ENCODE measurements at regions not wholly inside any gene's neighbourhood (a gene's known extent, or its start where the extent isn't known, plus 50 kb on each side); places are given as distances from the start of the nearest gene placed in this dataset.

GRCh38 chr4:66035701-66036100 is 365.4 kb upstream of the EPHA5 start:
- ChIA-PET CTCF (ENCODE audit: unreplicated experiment) (no interaction called here), POLR2A (interaction anchor here (0.5 kb wide), 1 partner anchor 1242 kb away, joined by 3 read pairs; no protein-coding TSS in a partner anchor)
- Histone ChIP-seq H3K9me2 (ENCODE audit: insufficient read depth, low read length) (no peaks in the 10 kb centered on the region), H3K4me1 (ENCODE audit: insufficient read depth, low read length, poor library complexity, severe bottlenecking) (no peaks in the 10 kb centered on the region), H3K4me2 (ENCODE audit: low read length) (no peak overlapping the region), H3K9me3 (ENCODE audit: low read length) (no peaks in the 10 kb centered on the region), H3K27ac (ENCODE audit: low read depth, low read length, poor library complexity, severe bottlenecking) (no peak overlapping the region), H3K36me3 (ENCODE audit: insufficient read depth, low read length) (no peaks in the 10 kb centered on the region), H3K4me3 (ENCODE audit: low read depth, low read length, poor library complexity, severe bottlenecking) (no peak overlapping the region), H2AFZ (ENCODE audit: low read length) (no peak overlapping the region), H4K20me1 (ENCODE audit: insufficient read depth, low read length) (no peaks in the 10 kb centered on the region), H3K79me2 (ENCODE audit: insufficient read depth, low read depth, low read length) (no peaks in the 10 kb centered on the region)
- no peak for DNase-seq (ENCODE audit: low spot score)
- no peak for TF ChIP-seq EZH2phosphoT487 (IDR thresholded peaks at IDR 0.05; ENCODE audit: borderline replicate concordance, low read depth, low read length)
- no peak for TF ChIP-seq CTCF (conservative IDR thresholded peaks at IDR 0.05; ENCODE audit: low read length)
- intact Hi-C loops (cut with micrococcal nuclease; ENCODE audit: unreplicated experiment): no loop called here
- BruUV-seq (replicated peaks): no TSS peak

- no peak overlapping the region for H3K27ac ChIP-seq (ENCODE audit: low read depth, low read length, poor library complexity, severe bottlenecking)
- POLR2A ChIA-PET: interaction anchor here (0.7 kb wide), 1 partner anchor 15 kb away, joined by 3 read pairs; no protein-coding TSS in a partner anchor
- no peaks in the 10 kb centered on the region for H3K4me1 ChIP-seq (ENCODE audit: insufficient read depth, low read length, poor library complexity, severe bottlenecking)
- no peaks in the 10 kb centered on the region for H3K36me3 ChIP-seq (ENCODE audit: insufficient read depth, low read length)
- H3K9me3 ChIP-seq (ENCODE audit: low read length): no peaks in the 10 kb centered on the region
- no peak for DNase-seq (ENCODE audit: low spot score)
- intact Hi-C loops (cut with micrococcal nuclease; ENCODE audit: unreplicated experiment): no loop called here
- H3K4me3 ChIP-seq (ENCODE audit: low read depth, low read length, poor library complexity, severe bottlenecking): no peak overlapping the region
- TF ChIP-seq EZH2phosphoT487 (IDR thresholded peaks at IDR 0.05; ENCODE audit: borderline replicate concordance, low read depth, low read length): no peak
- no peak for TF ChIP-seq CTCF (conservative IDR thresholded peaks at IDR 0.05; ENCODE audit: low read length)
- no peaks in the 10 kb centered on the region for H4K20me1 ChIP-seq (ENCODE audit: insufficient read depth, low read length)
- no TSS peak for BruUV-seq (replicated peaks)
- H3K4me2 ChIP-seq (ENCODE audit: low read length): no peak overlapping the region
- no peak overlapping the region for H2AFZ ChIP-seq (ENCODE audit: low read length)
- CTCF ChIA-PET (ENCODE audit: unreplicated experiment): no interaction called here
- H3K79me2 ChIP-seq (ENCODE audit: insufficient read depth, low read depth, low read length): no peaks in the 10 kb centered on the region
- H3K9me2 ChIP-seq (ENCODE audit: insufficient read depth, low read length): no peaks in the 10 kb centered on the region
Observed at GRCh38 chr4:66034671-66035070, 364.4 kb upstream of the EPHA5 start.

- DNase-seq (ENCODE audit: low spot score): no peak
- TF ChIP-seq EZH2phosphoT487 (IDR thresholded peaks at IDR 0.05; ENCODE audit: borderline replicate concordance, low read depth, low read length): no peak
- TF ChIP-seq CTCF (conservative IDR thresholded peaks at IDR 0.05; ENCODE audit: low read length): no peak
- H3K4me1 ChIP-seq (ENCODE audit: insufficient read depth, low read length, poor library complexity, severe bottlenecking): no peaks in the 10 kb centered on the region
- H3K36me3 ChIP-seq (ENCODE audit: insufficient read depth, low read length): no peaks in the 10 kb centered on the region
- no peaks in the 10 kb centered on the region for H4K20me1 ChIP-seq (ENCODE audit: insufficient read depth, low read length)
- ChIA-PET POLR2A (no interaction called here), CTCF (ENCODE audit: unreplicated experiment) (no interaction called here)
- no peak overlapping the region for H2AFZ ChIP-seq (ENCODE audit: low read length)
- intact Hi-C loops (cut with micrococcal nuclease; ENCODE audit: unreplicated experiment): no loop called here
- H3K27ac ChIP-seq (ENCODE audit: low read depth, low read length, poor library complexity, severe bottlenecking): no peak overlapping the region
- H3K79me2 ChIP-seq (ENCODE audit: insufficient read depth, low read depth, low read length): no peaks in the 10 kb centered on the region
- H3K9me3 ChIP-seq (ENCODE audit: low read length): no peaks in the 10 kb centered on the region
- H3K9me2 ChIP-seq (ENCODE audit: insufficient read depth, low read length): no peaks in the 10 kb centered on the region
- BruUV-seq (replicated peaks): no TSS peak
- H3K4me3 ChIP-seq (ENCODE audit: low read depth, low read length, poor library complexity, severe bottlenecking): no peak overlapping the region
- H3K4me2 ChIP-seq (ENCODE audit: low read length): no peak overlapping the region
Observed at GRCh38 chr4:66034262-66034661, 364.0 kb upstream of the EPHA5 start.

All from OCI-LY7 (cell line).